ENCODE measurements at regions not wholly inside any gene's neighbourhood (a gene's known extent, or its start where the extent isn't known, plus 50 kb on each side); places are given as distances from the start of the nearest gene placed in this dataset.

DNA sequence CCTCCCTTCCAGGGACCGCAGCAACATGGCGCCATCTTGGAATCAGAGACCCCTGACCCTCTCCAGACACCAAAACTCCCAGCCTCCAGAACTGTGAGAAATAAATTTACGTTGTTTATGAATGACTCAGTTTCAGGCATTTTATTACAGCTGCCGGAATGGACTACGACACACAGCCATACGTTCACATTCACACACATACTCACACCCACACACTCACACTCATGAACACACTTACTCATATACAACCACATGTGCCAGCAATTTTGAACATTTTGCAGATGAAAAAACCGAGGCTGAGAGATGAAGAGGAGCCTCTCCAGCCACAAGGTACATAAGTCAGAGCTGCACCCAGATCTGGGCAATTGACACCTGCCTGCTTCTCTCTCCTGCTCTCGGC, 151.0 kb upstream of the RAB4A start:
- TF ChIP-seq SP1 (IDR thresholded peaks at IDR 0.05) (no peak), TARDBP (IDR thresholded peaks at IDR 0.05) (no peak), SUZ12 (IDR thresholded peaks at IDR 0.05) (no peak), L3MBTL2 (conservative IDR thresholded peaks at IDR 0.05) (no peak), BHLHE40 (IDR thresholded peaks at IDR 0.05; ENCODE audit: borderline replicate concordance) (no peak), HDGF (IDR thresholded peaks at IDR 0.05; ENCODE audit: borderline replicate concordance) (no peak), FOXA1 (IDR thresholded peaks at IDR 0.05) (no peak), ARNT (IDR thresholded peaks at IDR 0.05) (no peak), FOXM1 (IDR thresholded peaks at IDR 0.05; ENCODE audit: borderline replicate concordance) (no peak), ELF4 (IDR thresholded peaks at IDR 0.05) (no peak), PKNOX1 (IDR thresholded peaks at IDR 0.05) (no peak), NFRKB (IDR thresholded peaks at IDR 0.05) (no peak)
